H9 (cell line): ENCODE measurements at regions not wholly inside any gene's neighbourhood (a gene's known extent, or its start where the extent isn't known, plus 50 kb on each side); places are given as distances from the start of the nearest gene placed in this dataset.

ENCODE experiments used
- DNase-seq: peaks from one replicate; pipeline ENCODE4 v3.0.0-alpha.2; 2017
- H2AFZ ChIP-seq: one replicate; pipeline ENCODE4 v1.6.1; 2013; ENCODE audit warnings: mild to moderate bottlenecking, low read length, control low read depth, moderate library complexity
- H2AK5ac ChIP-seq: 2 replicates; pipeline ENCODE4 v1.6.1; 2013; ENCODE audit warnings: low read length, control low read depth, mixed read lengths; ENCODE audit not compliant: insufficient read length
- H2BK120ac ChIP-seq: one replicate; pipeline ENCODE4 v1.6.1; 2013; ENCODE audit warnings: low read depth, mild to moderate bottlenecking, low read length, control low read depth, inconsistent platforms; ENCODE audit not compliant: poor library complexity, severe bottlenecking
- H2BK12ac ChIP-seq: 2 replicates; pipeline ENCODE4 v1.6.1; 2013; ENCODE audit warnings: low read length, control low read depth, mixed read lengths, low read depth; ENCODE audit not compliant: insufficient read length
- H2BK15ac ChIP-seq: 2 replicates; pipeline ENCODE4 v1.6.1; 2013; ENCODE audit warnings: low read depth, low read length, control low read depth
- H2BK20ac ChIP-seq: one replicate; pipeline ENCODE4 v1.6.1; 2013; ENCODE audit warnings: low read depth, mild to moderate bottlenecking, low read length, control low read depth, inconsistent platforms; ENCODE audit not compliant: poor library complexity, severe bottlenecking
- H2BK5ac ChIP-seq: 2 replicates; pipeline ENCODE4 v1.6.1; 2013; ENCODE audit warnings: low read length, control low read depth, mixed read lengths; ENCODE audit not compliant: insufficient read length
- H3K14ac ChIP-seq: 2 replicates; pipeline ENCODE4 v1.6.1; 2013; ENCODE audit warnings: low read length, control low read depth; ENCODE audit not compliant: insufficient read depth
- H3K18ac ChIP-seq: 2 replicates; pipeline ENCODE4 v1.6.1; 2013; ENCODE audit warnings: low read depth, mild to moderate bottlenecking, mixed read lengths, low read length, control low read depth; ENCODE audit not compliant: insufficient read length
- H3K23ac ChIP-seq: 2 replicates; pipeline ENCODE4 v1.6.1; 2013; ENCODE audit warnings: low read length, control low read depth, mixed read lengths, low read depth; ENCODE audit not compliant: insufficient read length
- H3K23me2 ChIP-seq: 2 replicates; pipeline ENCODE4 v1.6.1; 2013; ENCODE audit warnings: low read depth, mild to moderate bottlenecking, mixed read lengths, low read length, control low read depth; ENCODE audit not compliant: insufficient read length, poor library complexity, severe bottlenecking
- H3K27ac ChIP-seq: 2 replicates; pipeline ENCODE4 v1.5.1; 2013; ENCODE audit warnings: low read length, control low read depth, mixed read lengths, low read depth; ENCODE audit not compliant: insufficient read length
- H3K27me3 ChIP-seq: 2 replicates; pipeline ENCODE4 v1.6.1; 2013; ENCODE audit warnings: low read length, control low read depth, inconsistent platforms; ENCODE audit not compliant: insufficient read depth
- H3K4ac ChIP-seq: 2 replicates; pipeline ENCODE4 v1.6.1; 2013; ENCODE audit warnings: low read depth, mild to moderate bottlenecking, control low read depth, inconsistent platforms, low read length, moderate library complexity
- H3K4me1 ChIP-seq: 2 replicates; pipeline ENCODE4 v1.6.1; 2013; ENCODE audit warnings: low read length, control low read depth, inconsistent platforms; ENCODE audit not compliant: insufficient read depth
- H3K4me2 ChIP-seq: 2 replicates; pipeline ENCODE4 v1.6.1; 2013; ENCODE audit warnings: low read length, control low read depth, mixed read lengths; ENCODE audit not compliant: insufficient read length, insufficient read depth
- H3K56ac ChIP-seq: 2 replicates; pipeline ENCODE4 v1.6.1; 2013; ENCODE audit warnings: low read depth, mild to moderate bottlenecking, mixed read lengths, low read length, control low read depth; ENCODE audit not compliant: insufficient read length
- H3K79me1 ChIP-seq: 2 replicates; pipeline ENCODE4 v1.6.1; 2013; ENCODE audit warnings: low read depth, mild to moderate bottlenecking, moderate library complexity, low read length, control low read depth, inconsistent platforms; ENCODE audit not compliant: insufficient read depth, poor library complexity, severe bottlenecking
- H3K79me2 ChIP-seq: 2 replicates; pipeline ENCODE4 v1.6.1; 2013; ENCODE audit warnings: low read length, control low read depth, inconsistent platforms; ENCODE audit not compliant: insufficient read depth
- H3K9ac ChIP-seq: 2 replicates; pipeline ENCODE4 v1.6.1; 2013; ENCODE audit warnings: low read length, control low read depth, mixed read lengths; ENCODE audit not compliant: insufficient read length; ENCODE audit errors: extremely low read depth
- H3K9me3 ChIP-seq: one replicate; pipeline ENCODE4 v1.6.1; 2013; ENCODE audit warnings: low read depth, low read length, inconsistent platforms; ENCODE audit not compliant: control insufficient read depth
- H3T11ph ChIP-seq: one replicate; pipeline ENCODE4 v1.6.1; 2013; ENCODE audit warnings: mild to moderate bottlenecking, low read length, control low read depth, inconsistent platforms
- H4K20me1 ChIP-seq: one replicate; pipeline ENCODE4 v1.6.1; 2013; ENCODE audit not compliant: control insufficient read depth, insufficient read length, insufficient read depth
- H4K5ac ChIP-seq: 2 replicates; pipeline ENCODE4 v1.6.1; 2013; ENCODE audit warnings: low read depth, mild to moderate bottlenecking, mixed read lengths, low read length, control low read depth; ENCODE audit not compliant: insufficient read length
- H4K8ac ChIP-seq: replicated peaks from 2 replicates; pipeline ENCODE4 v1.6.1; 2013; ENCODE audit warnings: low read length, control low read depth, mixed read lengths, low read depth; ENCODE audit not compliant: insufficient read length
- H4K91ac ChIP-seq: 2 replicates; pipeline ENCODE4 v1.6.1; 2013; ENCODE audit warnings: low read depth, mild to moderate bottlenecking, moderate library complexity, mixed read lengths, low read length, control low read depth; ENCODE audit not compliant: insufficient read length
- H3K27ac Mint-ChIP-seq, 3 experiments: 2 replicates in 2 of 3; 3 replicates in 1 of 3; pipeline ENCODE4 v1.8.0; 2020 to 2021; ENCODE audit warnings: mixed read lengths in 3 of 3, mild to moderate bottlenecking in 1 of 3, moderate library complexity in 1 of 3
- H3K27me3 Mint-ChIP-seq: 2 replicates; pipeline ENCODE4 v1.8.0; 2021; ENCODE audit warnings: low read depth, mild to moderate bottlenecking, moderate library complexity, mixed read lengths
- H3K36me3 Mint-ChIP-seq, 3 experiments: 2 replicates in 2 of 3; 3 replicates in 1 of 3; pipeline ENCODE4 v1.8.0; 2020 to 2021; ENCODE audit warnings: low read depth in 3 of 3, mixed read lengths in 3 of 3; ENCODE audit not compliant: insufficient read depth in 1 of 3
- H3K4me1 Mint-ChIP-seq, 2 experiments: 2 replicates each; pipeline ENCODE4 v1.8.0; 2020; ENCODE audit warnings: mixed read lengths in 2 of 2
- H3K4me3 Mint-ChIP-seq, 2 experiments: 2 replicates in 1 of 2; 3 replicates in 1 of 2; pipeline ENCODE4 v1.8.0; 2020 to 2021; ENCODE audit warnings: mild to moderate bottlenecking in 2 of 2, mixed read lengths in 2 of 2, moderate library complexity in 1 of 2
- H3K9me3 Mint-ChIP-seq, 2 experiments: 2 replicates in 1 of 2; 3 replicates in 1 of 2; pipeline ENCODE4 v1.8.0; 2020; ENCODE audit warnings: mild to moderate bottlenecking in 2 of 2, mixed read lengths in 2 of 2, moderate library complexity in 1 of 2
- WGBS: extraction: QIAGEN DNeasy Blood & Tissue Kit; methylation state at CpG from one replicate; pipeline ENCODE4 v1.1.7; 2013; ENCODE audit warnings: missing lambda C conversion rate, low lambda C conversion rate, mixed read lengths; ENCODE audit not compliant: insufficient read length; ENCODE audit errors: extremely low coverage; 5-methylcytosine and 5-hydroxymethylcytosine counted together
- TF ChIP-seq, protein P1 (sequence below): fragments of 200-600 bp; sonication (generic); conservative IDR thresholded peaks from 3 replicates; pipeline ENCODE4 v1.8.0; 2021; ENCODE audit warnings: antibody characterized with exemption, mild to moderate bottlenecking

- no peaks in the 10 kb centered on the region for H3K9me3 ChIP-seq
- no peak overlapping the region for H2BK20ac ChIP-seq
- H3K23ac ChIP-seq: no peak overlapping the region
- H2BK120ac ChIP-seq: no peak overlapping the region
- H3K4me2 ChIP-seq: no peak overlapping the region
- no peak overlapping the region for H4K8ac ChIP-seq
- H3K14ac ChIP-seq: no peak overlapping the region
- no peaks in the 10 kb centered on the region for H3K27me3 Mint-ChIP-seq
- H3K79me1 ChIP-seq: no peaks in the 10 kb centered on the region
- no peak overlapping the region for H2BK12ac ChIP-seq
- no peak overlapping the region for H3K4me3 Mint-ChIP-seq
- H3K23me2 ChIP-seq: no peaks in the 10 kb centered on the region
- H3K27me3 ChIP-seq: no peaks in the 10 kb centered on the region
- H3K9ac ChIP-seq: no peak overlapping the region
- H3K18ac ChIP-seq: no peak overlapping the region
- H3K79me2 ChIP-seq: no peaks in the 10 kb centered on the region
- peaks cover 3 to 6% of the 10 kb centered on the region in 2 experiments; a peak in 3 of 4 replicates for H3K4me1 Mint-ChIP-seq
- no CpG with 5 or more reads among the region's 2 CpGs for WGBS
- TF ChIP-seq, protein P1, sequence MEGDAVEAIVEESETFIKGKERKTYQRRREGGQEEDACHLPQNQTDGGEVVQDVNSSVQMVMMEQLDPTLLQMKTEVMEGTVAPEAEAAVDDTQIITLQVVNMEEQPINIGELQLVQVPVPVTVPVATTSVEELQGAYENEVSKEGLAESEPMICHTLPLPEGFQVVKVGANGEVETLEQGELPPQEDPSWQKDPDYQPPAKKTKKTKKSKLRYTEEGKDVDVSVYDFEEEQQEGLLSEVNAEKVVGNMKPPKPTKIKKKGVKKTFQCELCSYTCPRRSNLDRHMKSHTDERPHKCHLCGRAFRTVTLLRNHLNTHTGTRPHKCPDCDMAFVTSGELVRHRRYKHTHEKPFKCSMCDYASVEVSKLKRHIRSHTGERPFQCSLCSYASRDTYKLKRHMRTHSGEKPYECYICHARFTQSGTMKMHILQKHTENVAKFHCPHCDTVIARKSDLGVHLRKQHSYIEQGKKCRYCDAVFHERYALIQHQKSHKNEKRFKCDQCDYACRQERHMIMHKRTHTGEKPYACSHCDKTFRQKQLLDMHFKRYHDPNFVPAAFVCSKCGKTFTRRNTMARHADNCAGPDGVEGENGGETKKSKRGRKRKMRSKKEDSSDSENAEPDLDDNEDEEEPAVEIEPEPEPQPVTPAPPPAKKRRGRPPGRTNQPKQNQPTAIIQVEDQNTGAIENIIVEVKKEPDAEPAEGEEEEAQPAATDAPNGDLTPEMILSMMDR: no peak
- no peak overlapping the region for H4K91ac ChIP-seq
- H3K9me3 Mint-ChIP-seq: no peaks in the 10 kb centered on the region; a peak in 1 of 5 replicates
- no peak overlapping the region for H4K5ac ChIP-seq
- no peak overlapping the region; a peak in 1 of 7 replicates for H3K27ac Mint-ChIP-seq
- H2BK5ac ChIP-seq: no peak overlapping the region
- no peak overlapping the region for H3K4ac ChIP-seq
- H3K27ac ChIP-seq: no peak overlapping the region
- no peaks in the 10 kb centered on the region for H3K36me3 Mint-ChIP-seq
- H2AK5ac ChIP-seq: no peak overlapping the region
- DNase-seq: no peak
- H2BK15ac ChIP-seq: no peak overlapping the region
- H2AFZ ChIP-seq: no peak overlapping the region
- no peak overlapping the region for H3T11ph ChIP-seq
- no peaks in the 10 kb centered on the region for H4K20me1 ChIP-seq
- no peaks in the 10 kb centered on the region for H3K4me1 ChIP-seq
- H3K56ac ChIP-seq: no peak overlapping the region
Measured at GRCh38 chr10:36111676-36112075, 469.6 kb upstream of the FZD8 start.
